ENCODE measurements at regions not wholly inside any gene's neighbourhood (a gene's known extent, or its start where the extent isn't known, plus 50 kb on each side); places are given as distances from the start of the nearest gene placed in this dataset.

- intact Hi-C loops (cut with micrococcal nuclease) = no loop called here
- Histone ChIP-seq H2AFZ (ENCODE audit: low read depth, low read length, poor library complexity, severe bottlenecking) (no peak overlapping the region), H4K20me1 (ENCODE audit: insufficient read depth) (no peaks in the 10 kb centered on the region), H3K27ac (ENCODE audit: low read depth, low read length) (no peak overlapping the region), H3K9ac (ENCODE audit: low read length) (no peak overlapping the region), H3K79me2 (ENCODE audit: insufficient read depth, low read length) (no peaks in the 10 kb centered on the region), H3K27me3 (ENCODE audit: insufficient read depth, low read length) (no peaks in the 10 kb centered on the region), H3K4me3 (replicated peaks in 1 of 2; ENCODE audit: low read depth in 1 of 2, low read length in 2 of 2) (no peak overlapping the region), H3K4me1 (ENCODE audit: control insufficient read depth in 1 of 2, insufficient read depth in 2 of 2, low read length in 2 of 2) (no peaks in the 10 kb centered on the region), H3K4me2 (ENCODE audit: low read length) (no peak overlapping the region), H3K36me3 (ENCODE audit: control insufficient read depth in 1 of 2, insufficient read depth in 2 of 2, low read length in 2 of 2) (no peaks in the 10 kb centered on the region), H3K9me2 (ENCODE audit: insufficient read depth) (no peaks in the 10 kb centered on the region), H3K9me3 (ENCODE audit: control insufficient read depth in 1 of 2, insufficient read depth in 1 of 2, low read depth in 1 of 2, low read length in 2 of 2) (no peaks in the 10 kb centered on the region)
- no TSS peak for BruUV-seq (replicated peaks)
- ATAC-seq = no peak
- ChIA-PET CTCF (no interaction called here), POLR2A (no interaction called here), RAD21 (ENCODE audit: low non-redundant PET in 1 of 2, low total read pairs in 2 of 2, uncharacterized antibody in 2 of 2, unreplicated experiment in 2 of 2) (no interaction called here)
- TF ChIP-seq ELF1 (IDR thresholded peaks at IDR 0.05; ENCODE audit: borderline replicate concordance, low read depth) (no peak), POLR2AphosphoS5 (IDR thresholded peaks at IDR 0.05; ENCODE audit: low read depth, low read length) (no peak), RAD21 (IDR thresholded peaks at IDR 0.05; ENCODE audit: low read depth) (no peak), EZH2 (IDR thresholded peaks at IDR 0.05) (no peak), EZH2phosphoT487 (IDR thresholded peaks at IDR 0.05; ENCODE audit: borderline replicate concordance) (no peak), TCF7L2 (IDR thresholded peaks at IDR 0.05; ENCODE audit: borderline replicate concordance, extremely low read depth, insufficient read depth, insufficient read length) (no peak), ZFX (IDR thresholded peaks at IDR 0.05) (no peak), EGR1 (IDR thresholded peaks at IDR 0.05; ENCODE audit: low read depth) (no peak), ATF3 (IDR thresholded peaks at IDR 0.05) (no peak), POLR2A (IDR thresholded peaks at IDR 0.05; ENCODE audit: borderline replicate concordance, extremely low read depth, insufficient read depth, insufficient read length) (no peak), YY1 (IDR thresholded peaks at IDR 0.05; ENCODE audit: extremely low read depth, insufficient replicate concordance, low read depth, low read length) (no peak), ZNF274 (IDR thresholded peaks at IDR 0.05; ENCODE audit: low read depth, low read length) (no peak), FOSL1 (IDR thresholded peaks at IDR 0.05; ENCODE audit: low read depth) (no peak), MAX (IDR thresholded peaks at IDR 0.05) (no peak), CBX3 (IDR thresholded peaks at IDR 0.05; ENCODE audit: low read depth) (no peak), CEBPB (IDR thresholded peaks at IDR 0.05; ENCODE audit: low read depth) (no peak), SRF (IDR thresholded peaks at IDR 0.05; ENCODE audit: low read depth) (no peak), REST (IDR thresholded peaks at IDR 0.05; ENCODE audit: low read depth) (no peak)
- no peak for DNase-seq (ENCODE audit: low read depth, low spot score)
Observed at GRCh38 chr4:102402223-102402622, 56.9 kb upstream of the SLC39A8 start.
